ENCODE measurements at regions not wholly inside any gene's neighbourhood (a gene's known extent, or its start where the extent isn't known, plus 50 kb on each side); places are given as distances from the start of the nearest gene placed in this dataset.

DNA sequence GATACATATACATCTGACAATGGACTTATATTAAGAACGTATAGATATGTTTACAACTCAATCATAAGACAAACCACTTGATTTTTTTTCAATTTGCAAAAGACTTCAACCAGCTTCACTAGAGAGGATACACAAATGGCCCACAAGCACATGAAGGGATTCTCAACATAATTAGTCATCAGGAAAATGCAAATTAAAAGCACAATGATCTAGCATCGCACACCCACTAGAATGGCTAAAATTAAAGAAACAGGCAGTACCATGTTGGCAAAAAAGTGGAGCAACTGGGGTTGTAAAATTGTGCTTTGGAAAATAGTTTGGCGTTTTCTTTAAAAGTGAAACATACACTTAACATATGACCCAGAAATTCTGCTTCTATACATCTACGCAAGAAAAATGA, 80.0 kb upstream of the TRIO start:
- TF ChIP-seq, protein P1, sequence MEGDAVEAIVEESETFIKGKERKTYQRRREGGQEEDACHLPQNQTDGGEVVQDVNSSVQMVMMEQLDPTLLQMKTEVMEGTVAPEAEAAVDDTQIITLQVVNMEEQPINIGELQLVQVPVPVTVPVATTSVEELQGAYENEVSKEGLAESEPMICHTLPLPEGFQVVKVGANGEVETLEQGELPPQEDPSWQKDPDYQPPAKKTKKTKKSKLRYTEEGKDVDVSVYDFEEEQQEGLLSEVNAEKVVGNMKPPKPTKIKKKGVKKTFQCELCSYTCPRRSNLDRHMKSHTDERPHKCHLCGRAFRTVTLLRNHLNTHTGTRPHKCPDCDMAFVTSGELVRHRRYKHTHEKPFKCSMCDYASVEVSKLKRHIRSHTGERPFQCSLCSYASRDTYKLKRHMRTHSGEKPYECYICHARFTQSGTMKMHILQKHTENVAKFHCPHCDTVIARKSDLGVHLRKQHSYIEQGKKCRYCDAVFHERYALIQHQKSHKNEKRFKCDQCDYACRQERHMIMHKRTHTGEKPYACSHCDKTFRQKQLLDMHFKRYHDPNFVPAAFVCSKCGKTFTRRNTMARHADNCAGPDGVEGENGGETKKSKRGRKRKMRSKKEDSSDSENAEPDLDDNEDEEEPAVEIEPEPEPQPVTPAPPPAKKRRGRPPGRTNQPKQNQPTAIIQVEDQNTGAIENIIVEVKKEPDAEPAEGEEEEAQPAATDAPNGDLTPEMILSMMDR (IDR thresholded peaks at IDR 0.05; ENCODE audit: low read depth, low read length, missing input control): no peak
- TF ChIP-seq JUND (IDR thresholded peaks at IDR 0.05) (no peak), RAD21 (IDR thresholded peaks at IDR 0.05) (no peak), RXRA (IDR thresholded peaks at IDR 0.05) (no peak), YY1 (IDR thresholded peaks at IDR 0.05) (no peak), EGR1 (IDR thresholded peaks at IDR 0.05; ENCODE audit: low read depth in 2 of 2) (no peak)
- TF ChIP-seq, protein P2, sequence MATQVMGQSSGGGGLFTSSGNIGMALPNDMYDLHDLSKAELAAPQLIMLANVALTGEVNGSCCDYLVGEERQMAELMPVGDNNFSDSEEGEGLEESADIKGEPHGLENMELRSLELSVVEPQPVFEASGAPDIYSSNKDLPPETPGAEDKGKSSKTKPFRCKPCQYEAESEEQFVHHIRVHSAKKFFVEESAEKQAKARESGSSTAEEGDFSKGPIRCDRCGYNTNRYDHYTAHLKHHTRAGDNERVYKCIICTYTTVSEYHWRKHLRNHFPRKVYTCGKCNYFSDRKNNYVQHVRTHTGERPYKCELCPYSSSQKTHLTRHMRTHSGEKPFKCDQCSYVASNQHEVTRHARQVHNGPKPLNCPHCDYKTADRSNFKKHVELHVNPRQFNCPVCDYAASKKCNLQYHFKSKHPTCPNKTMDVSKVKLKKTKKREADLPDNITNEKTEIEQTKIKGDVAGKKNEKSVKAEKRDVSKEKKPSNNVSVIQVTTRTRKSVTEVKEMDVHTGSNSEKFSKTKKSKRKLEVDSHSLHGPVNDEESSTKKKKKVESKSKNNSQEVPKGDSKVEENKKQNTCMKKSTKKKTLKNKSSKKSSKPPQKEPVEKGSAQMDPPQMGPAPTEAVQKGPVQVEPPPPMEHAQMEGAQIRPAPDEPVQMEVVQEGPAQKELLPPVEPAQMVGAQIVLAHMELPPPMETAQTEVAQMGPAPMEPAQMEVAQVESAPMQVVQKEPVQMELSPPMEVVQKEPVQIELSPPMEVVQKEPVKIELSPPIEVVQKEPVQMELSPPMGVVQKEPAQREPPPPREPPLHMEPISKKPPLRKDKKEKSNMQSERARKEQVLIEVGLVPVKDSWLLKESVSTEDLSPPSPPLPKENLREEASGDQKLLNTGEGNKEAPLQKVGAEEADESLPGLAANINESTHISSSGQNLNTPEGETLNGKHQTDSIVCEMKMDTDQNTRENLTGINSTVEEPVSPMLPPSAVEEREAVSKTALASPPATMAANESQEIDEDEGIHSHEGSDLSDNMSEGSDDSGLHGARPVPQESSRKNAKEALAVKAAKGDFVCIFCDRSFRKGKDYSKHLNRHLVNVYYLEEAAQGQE (IDR thresholded peaks at IDR 0.05): no peak
- TF ChIP-seq, protein P3, sequence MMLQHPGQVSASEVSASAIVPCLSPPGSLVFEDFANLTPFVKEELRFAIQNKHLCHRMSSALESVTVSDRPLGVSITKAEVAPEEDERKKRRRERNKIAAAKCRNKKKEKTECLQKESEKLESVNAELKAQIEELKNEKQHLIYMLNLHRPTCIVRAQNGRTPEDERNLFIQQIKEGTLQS (IDR thresholded peaks at IDR 0.05): no peak
- TF ChIP-seq, protein P4, sequence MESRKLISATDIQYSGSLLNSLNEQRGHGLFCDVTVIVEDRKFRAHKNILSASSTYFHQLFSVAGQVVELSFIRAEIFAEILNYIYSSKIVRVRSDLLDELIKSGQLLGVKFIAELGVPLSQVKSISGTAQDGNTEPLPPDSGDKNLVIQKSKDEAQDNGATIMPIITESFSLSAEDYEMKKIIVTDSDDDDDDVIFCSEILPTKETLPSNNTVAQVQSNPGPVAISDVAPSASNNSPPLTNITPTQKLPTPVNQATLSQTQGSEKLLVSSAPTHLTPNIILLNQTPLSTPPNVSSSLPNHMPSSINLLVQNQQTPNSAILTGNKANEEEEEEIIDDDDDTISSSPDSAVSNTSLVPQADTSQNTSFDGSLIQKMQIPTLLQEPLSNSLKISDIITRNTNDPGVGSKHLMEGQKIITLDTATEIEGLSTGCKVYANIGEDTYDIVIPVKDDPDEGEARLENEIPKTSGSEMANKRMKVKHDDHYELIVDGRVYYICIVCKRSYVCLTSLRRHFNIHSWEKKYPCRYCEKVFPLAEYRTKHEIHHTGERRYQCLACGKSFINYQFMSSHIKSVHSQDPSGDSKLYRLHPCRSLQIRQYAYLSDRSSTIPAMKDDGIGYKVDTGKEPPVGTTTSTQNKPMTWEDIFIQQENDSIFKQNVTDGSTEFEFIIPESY (IDR thresholded peaks at IDR 0.05): no peak
- TF ChIP-seq, protein P5, sequence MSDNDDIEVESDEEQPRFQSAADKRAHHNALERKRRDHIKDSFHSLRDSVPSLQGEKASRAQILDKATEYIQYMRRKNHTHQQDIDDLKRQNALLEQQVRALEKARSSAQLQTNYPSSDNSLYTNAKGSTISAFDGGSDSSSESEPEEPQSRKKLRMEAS (IDR thresholded peaks at IDR 0.05): no peak
